Calu3 (cell line): ENCODE measurements at regions not wholly inside any gene's neighbourhood (a gene's known extent, or its start where the extent isn't known, plus 50 kb on each side); places are given as distances from the start of the nearest gene placed in this dataset.

Experiments used
- BruUV-seq: library from RNA; stranded (reverse); fragments of 400-500 nt; replicated peaks from 2 replicates; lab custom pipeline; 2021; lab: Mats Ljungman, UMichigan
- CTCF ChIA-PET: fragments of 300-600 bp; sonication (Branson Sonifier 250); formaldehyde crosslinking; loops from one replicate; lab custom pipeline; 2022; ENCODE audit warnings: antibody characterized with exemption; lab: Charles Lee
- DNase-seq: peaks from one replicate; pipeline ENCODE4 v3.0.0; 2022
- H3K27ac Mint-ChIP-seq: one replicate; pipeline ENCODE4 v1.8.0; 2022; ENCODE audit warnings: mixed read lengths; ENCODE audit not compliant: unreplicated experiment
- H3K27me3 Mint-ChIP-seq: one replicate; pipeline ENCODE4 v1.8.0; 2022; ENCODE audit warnings: mixed read lengths; ENCODE audit not compliant: unreplicated experiment
- H3K36me3 Mint-ChIP-seq: one replicate; pipeline ENCODE4 v1.8.0; 2022; ENCODE audit warnings: mild to moderate bottlenecking, moderate library complexity, mixed read lengths; ENCODE audit not compliant: insufficient read depth, unreplicated experiment
- H3K4me1 Mint-ChIP-seq: one replicate; pipeline ENCODE4 v1.8.0; 2022; ENCODE audit warnings: mild to moderate bottlenecking, low read depth, mixed read lengths; ENCODE audit not compliant: unreplicated experiment
- H3K4me3 Mint-ChIP-seq: one replicate; pipeline ENCODE4 v1.8.0; 2022; ENCODE audit warnings: mild to moderate bottlenecking, low read depth, moderate library complexity, mixed read lengths; ENCODE audit not compliant: unreplicated experiment
- H3K9me3 Mint-ChIP-seq: one replicate; pipeline ENCODE4 v1.8.0; 2022; ENCODE audit warnings: low read depth, mixed read lengths; ENCODE audit not compliant: unreplicated experiment
- CTCF ChIP-seq: fragments of 200-600 bp; IDR thresholded peaks from one replicate; pipeline ENCODE4 v1.8.0; 2022; ENCODE audit warnings: antibody characterized with exemption; ENCODE audit not compliant: unreplicated experiment
- intact Hi-C: fragments of 100-400 bp; cut with micrococcal nuclease; formaldehyde crosslinking; loops from one replicate; pipeline ENCODE4 v1.10.0; 2022; ENCODE audit not compliant: unreplicated experiment

GRCh38 chr1:104403883-104404282, 654.2 kb downstream of the AMY1C start:
- no peak for DNase-seq
- no peak for TF ChIP-seq CTCF
- Mint-ChIP-seq H3K36me3 (no peaks in the 10 kb centered on the region), H3K27ac (no peak overlapping the region), H3K4me3 (no peak overlapping the region), H3K9me3 (no peaks in the 10 kb centered on the region), H3K4me1 (no peaks in the 10 kb centered on the region), H3K27me3 (no peaks in the 10 kb centered on the region)
- BruUV-seq: no TSS peak
- CTCF ChIA-PET: no interaction called here
- intact Hi-C loops: no loop called here

GRCh38 chr1:104406728-104407127, 657.0 kb downstream of the AMY1C start:
- CTCF ChIA-PET: no interaction called here
- no peak for DNase-seq
- Mint-ChIP-seq H3K27ac (no peak overlapping the region), H3K27me3 (no peaks in the 10 kb centered on the region), H3K4me3 (no peak overlapping the region), H3K36me3 (no peaks in the 10 kb centered on the region), H3K4me1 (no peaks in the 10 kb centered on the region), H3K9me3 (no peaks in the 10 kb centered on the region)
- no TSS peak for BruUV-seq
- no peak for TF ChIP-seq CTCF
- intact Hi-C loops: no loop called here

GRCh38 chr1:104408268-104408667, 658.6 kb downstream of the AMY1C start:
- H3K9me3 Mint-ChIP-seq: no peaks in the 10 kb centered on the region
- no peak for TF ChIP-seq CTCF
- CTCF ChIA-PET: no interaction called here
- no peaks in the 10 kb centered on the region for H3K27me3 Mint-ChIP-seq
- H3K4me3 Mint-ChIP-seq: no peak overlapping the region
- H3K4me1 Mint-ChIP-seq: no peaks in the 10 kb centered on the region
- no TSS peak for BruUV-seq
- no peaks in the 10 kb centered on the region for H3K36me3 Mint-ChIP-seq
- DNase-seq: no peak
- H3K27ac Mint-ChIP-seq: no peak overlapping the region
- intact Hi-C loops: no loop called here

GRCh38 chr1:104435255-104435654, 685.6 kb downstream of the AMY1C start:
- Mint-ChIP-seq H3K27ac (no peak overlapping the region), H3K4me3 (no peak overlapping the region), H3K9me3 (peaks cover 3% of the 10 kb centered on the region), H3K27me3 (no peaks in the 10 kb centered on the region), H3K4me1 (no peaks in the 10 kb centered on the region), H3K36me3 (no peaks in the 10 kb centered on the region)
- DNase-seq: no peak
- intact Hi-C loops: no loop called here
- no peak for TF ChIP-seq CTCF
- CTCF ChIA-PET: no interaction called here
- no TSS peak for BruUV-seq
